GM18909 (cell line): ENCODE measurements at regions not wholly inside any gene's neighbourhood (a gene's known extent, or its start where the extent isn't known, plus 50 kb on each side); places are given as distances from the start of the nearest gene placed in this dataset.

Source experiments
- ATAC-seq: cut with Tn5 transposase; IDR thresholded peaks from one replicate; pipeline ENCODE4 v1.9.1; 2021; ENCODE audit warnings: mild to moderate bottlenecking; ENCODE audit not compliant: unreplicated experiment, poor library complexity

GRCh38 chr6:6907286-6907685 lies 200.5 kb upstream of the RREB1 start:
- ATAC-seq = no peak

- no peak for ATAC-seq
Measured at GRCh38 chr6:6908121-6908520, 199.6 kb upstream of the RREB1 start.

GRCh38 chr6:6909111-6909510 lies 198.7 kb upstream of the RREB1 start:
- no peak for ATAC-seq

- ATAC-seq = no peak
Measured at GRCh38 chr6:6910734-6911295, 196.9 kb upstream of the RREB1 start.

GRCh38 chr6:6911391-6911790 lies 196.4 kb upstream of the RREB1 start:
- ATAC-seq = no peak

- no peak for ATAC-seq
Measured at GRCh38 chr6:6912817-6913744, 194.7 kb upstream of the RREB1 start.

- ATAC-seq = no peak
Measured at GRCh38 chr6:6915219-6915618, 192.5 kb upstream of the RREB1 start.

- no peak for ATAC-seq
Measured at GRCh38 chr6:6915813-6916547, 191.8 kb upstream of the RREB1 start.

- no peak for ATAC-seq
Measured at GRCh38 chr6:6916598-6916997, 191.2 kb upstream of the RREB1 start.

GRCh38 chr6:6918216-6918983 lies 189.4 kb upstream of the RREB1 start:
- peak; percentile 88 for ATAC-seq

GRCh38 chr6:6919173-6919572 lies 188.6 kb upstream of the RREB1 start:
- no peak for ATAC-seq

- ATAC-seq = no peak
Measured at GRCh38 chr6:6920114-6920986, 187.4 kb upstream of the RREB1 start.

- ATAC-seq = no peak
Measured at GRCh38 chr6:6920987-6921313, 186.8 kb upstream of the RREB1 start.

- no peak for ATAC-seq
Measured at GRCh38 chr6:6922166-6922565, 185.6 kb upstream of the RREB1 start.

- no peak for ATAC-seq
Measured at GRCh38 chr6:6923605-6924004, 184.2 kb upstream of the RREB1 start.

GRCh38 chr6:6924708-6925107 lies 183.1 kb upstream of the RREB1 start:
- ATAC-seq = no peak

- no peak for ATAC-seq
Measured at GRCh38 chr6:6925391-6926164, 182.2 kb upstream of the RREB1 start.

- no peak for ATAC-seq
Measured at GRCh38 chr6:6926856-6927255, 180.9 kb upstream of the RREB1 start.
